ENCODE measurements at regions not wholly inside any gene's neighbourhood (a gene's known extent, or its start where the extent isn't known, plus 50 kb on each side); places are given as distances from the start of the nearest gene placed in this dataset.

GRCh38 chr6:125658759-125659431, 90.5 kb upstream of the HEY2 start:
- CTCF ChIA-PET = no interaction called here
- no peak for DNase-seq
- Mint-ChIP-seq H3K27me3 (ENCODE audit: low read depth) (peaks cover 9% of the 10 kb centered on the region), H3K4me1 (ENCODE audit: low read depth) (no peaks in the 10 kb centered on the region), H3K9me3 (no peaks in the 10 kb centered on the region), H3K36me3 (ENCODE audit: low read depth) (no peaks in the 10 kb centered on the region), H3K27ac (no peak overlapping the region), H3K4me3 (no peak overlapping the region)
- intact Hi-C loops (cut with micrococcal nuclease) = no loop called here

GRCh38 chr6:125659887-125660286, 89.5 kb upstream of the HEY2 start:
- Mint-ChIP-seq H3K9me3 (no peaks in the 10 kb centered on the region), H3K4me1 (ENCODE audit: low read depth) (no peaks in the 10 kb centered on the region), H3K36me3 (ENCODE audit: low read depth) (no peaks in the 10 kb centered on the region), H3K27ac (no peak overlapping the region), H3K27me3 (ENCODE audit: low read depth) (peaks cover 7% of the 10 kb centered on the region), H3K4me3 (no peak overlapping the region)
- intact Hi-C loops (cut with micrococcal nuclease) = no loop called here
- CTCF ChIA-PET = no interaction called here
- no peak for DNase-seq

- H3K27me3 Mint-ChIP-seq (ENCODE audit: low read depth) = no peaks in the 10 kb centered on the region
- CTCF ChIA-PET = no interaction called here
- no peak overlapping the region for H3K4me3 Mint-ChIP-seq
- no peaks in the 10 kb centered on the region for H3K9me3 Mint-ChIP-seq
- H3K27ac Mint-ChIP-seq = no peak overlapping the region
- H3K4me1 Mint-ChIP-seq (ENCODE audit: low read depth) = no peaks in the 10 kb centered on the region
- H3K36me3 Mint-ChIP-seq (ENCODE audit: low read depth) = no peaks in the 10 kb centered on the region
- intact Hi-C loops (cut with micrococcal nuclease) = no loop called here
- no peak for DNase-seq
These were observed 87.1 kb upstream of the HEY2 start for GRCh38 chr6:125662296-125662695.

GRCh38 chr6:125665295-125665814, 84.1 kb upstream of the HEY2 start:
- intact Hi-C loops (cut with micrococcal nuclease) = no loop called here
- Mint-ChIP-seq H3K4me3 (no peak overlapping the region), H3K27ac (no peak overlapping the region), H3K4me1 (ENCODE audit: low read depth) (no peaks in the 10 kb centered on the region), H3K9me3 (no peaks in the 10 kb centered on the region), H3K27me3 (ENCODE audit: low read depth) (peaks cover 4% of the 10 kb centered on the region), H3K36me3 (ENCODE audit: low read depth) (no peaks in the 10 kb centered on the region)
- CTCF ChIA-PET = no interaction called here
- DNase-seq = no peak

- intact Hi-C loops (cut with micrococcal nuclease) = no loop called here
- Mint-ChIP-seq H3K4me3 (no peak overlapping the region), H3K27me3 (ENCODE audit: low read depth) (peaks cover 8% of the 10 kb centered on the region), H3K27ac (no peak overlapping the region), H3K4me1 (ENCODE audit: low read depth) (no peaks in the 10 kb centered on the region), H3K36me3 (ENCODE audit: low read depth) (no peaks in the 10 kb centered on the region), H3K9me3 (no peaks in the 10 kb centered on the region)
- CTCF ChIA-PET = no interaction called here
- no peak for DNase-seq
These were observed 82.1 kb upstream of the HEY2 start for GRCh38 chr6:125667326-125667725.

GRCh38 chr6:125668071-125668470, 81.4 kb upstream of the HEY2 start:
- H3K4me3 Mint-ChIP-seq = no peak overlapping the region
- H3K36me3 Mint-ChIP-seq (ENCODE audit: low read depth) = no peaks in the 10 kb centered on the region
- CTCF ChIA-PET = no interaction called here
- intact Hi-C loops (cut with micrococcal nuclease) = no loop called here
- no peak for DNase-seq
- no peaks in the 10 kb centered on the region for H3K4me1 Mint-ChIP-seq (ENCODE audit: low read depth)
- peaks cover 8% of the 10 kb centered on the region for H3K27me3 Mint-ChIP-seq (ENCODE audit: low read depth)
- H3K9me3 Mint-ChIP-seq = no peaks in the 10 kb centered on the region
- no peak overlapping the region for H3K27ac Mint-ChIP-seq

- Mint-ChIP-seq H3K4me1 (ENCODE audit: low read depth) (no peaks in the 10 kb centered on the region), H3K36me3 (ENCODE audit: low read depth) (no peaks in the 10 kb centered on the region), H3K4me3 (no peak overlapping the region), H3K27me3 (ENCODE audit: low read depth) (peaks cover 13% of the 10 kb centered on the region), H3K27ac (no peak overlapping the region), H3K9me3 (no peaks in the 10 kb centered on the region)
- intact Hi-C loops (cut with micrococcal nuclease) = no loop called here
- CTCF ChIA-PET = no interaction called here
- DNase-seq = no peak
These were observed 78.9 kb upstream of the HEY2 start for GRCh38 chr6:125670568-125670967.

- Mint-ChIP-seq H3K4me1 (ENCODE audit: low read depth) (no peaks in the 10 kb centered on the region), H3K27ac (no peak overlapping the region), H3K36me3 (ENCODE audit: low read depth) (no peaks in the 10 kb centered on the region), H3K9me3 (no peaks in the 10 kb centered on the region), H3K4me3 (no peak overlapping the region), H3K27me3 (ENCODE audit: low read depth) (peaks cover 17% of the 10 kb centered on the region)
- no peak for DNase-seq
- CTCF ChIA-PET = no interaction called here
- intact Hi-C loops (cut with micrococcal nuclease) = no loop called here
These were observed 78.1 kb upstream of the HEY2 start for GRCh38 chr6:125671323-125671722.

GRCh38 chr6:125674230-125674629, 75.2 kb upstream of the HEY2 start:
- H3K36me3 Mint-ChIP-seq (ENCODE audit: low read depth) = no peaks in the 10 kb centered on the region
- H3K9me3 Mint-ChIP-seq = no peaks in the 10 kb centered on the region
- CTCF ChIA-PET = interaction anchor here (0.6 kb wide), 1 partner anchor 206 kb away, joined by 3 read pairs; no protein-coding TSS in a partner anchor
- H3K27ac Mint-ChIP-seq = no peak overlapping the region
- H3K4me3 Mint-ChIP-seq = no peak overlapping the region
- no peaks in the 10 kb centered on the region for H3K4me1 Mint-ChIP-seq (ENCODE audit: low read depth)
- H3K27me3 Mint-ChIP-seq (ENCODE audit: low read depth) = peaks cover 26% of the 10 kb centered on the region
- no peak for DNase-seq
- intact Hi-C loops (cut with micrococcal nuclease) = no loop called here

GRCh38 chr6:125678601-125679000, 70.8 kb upstream of the HEY2 start:
- no peak for DNase-seq
- intact Hi-C loops (cut with micrococcal nuclease) = no loop called here
- H3K27ac Mint-ChIP-seq = no peak overlapping the region
- CTCF ChIA-PET = no interaction called here
- H3K4me3 Mint-ChIP-seq = no peak overlapping the region
- no peaks in the 10 kb centered on the region for H3K9me3 Mint-ChIP-seq
- no peaks in the 10 kb centered on the region for H3K36me3 Mint-ChIP-seq (ENCODE audit: low read depth)
- peaks cover 36% of the 10 kb centered on the region for H3K27me3 Mint-ChIP-seq (ENCODE audit: low read depth)
- peaks cover 7% of the 10 kb centered on the region for H3K4me1 Mint-ChIP-seq (ENCODE audit: low read depth)

- intact Hi-C loops (cut with micrococcal nuclease) = no loop called here
These were observed 70.3 kb upstream of the HEY2 start for GRCh38 chr6:125679128-125679527.

GRCh38 chr6:125679651-125680050, 69.8 kb upstream of the HEY2 start:
- Mint-ChIP-seq H3K9me3 (no peaks in the 10 kb centered on the region), H3K4me3 (no peak overlapping the region), H3K27ac (no peak overlapping the region), H3K36me3 (ENCODE audit: low read depth) (no peaks in the 10 kb centered on the region), H3K4me1 (ENCODE audit: low read depth) (peaks cover 7% of the 10 kb centered on the region), H3K27me3 (ENCODE audit: low read depth) (peaks cover 32% of the 10 kb centered on the region)
- intact Hi-C loops (cut with micrococcal nuclease) = no loop called here
- no peak for DNase-seq
- CTCF ChIA-PET = interaction anchor here (0.6 kb wide), 1 partner anchor 368 kb away, joined by 3 read pairs; no protein-coding TSS in a partner anchor

More at GRCh38 chr6:125679128-125679527, 70.3 kb upstream of the HEY2 start:
- no peaks in the 10 kb centered on the region for H3K9me3 Mint-ChIP-seq
- H3K27ac Mint-ChIP-seq = no peak overlapping the region
- no peak for DNase-seq
- no peaks in the 10 kb centered on the region for H3K36me3 Mint-ChIP-seq (ENCODE audit: low read depth)
- peaks cover 36% of the 10 kb centered on the region for H3K27me3 Mint-ChIP-seq (ENCODE audit: low read depth)
- H3K4me3 Mint-ChIP-seq = no peak overlapping the region
- CTCF ChIA-PET = interaction anchor here (0.6 kb wide), 1 partner anchor 368 kb away, joined by 3 read pairs; no protein-coding TSS in a partner anchor
- peaks cover 7% of the 10 kb centered on the region for H3K4me1 Mint-ChIP-seq (ENCODE audit: low read depth)

GRCh38 chr6:125682939-125683338, 66.5 kb upstream of the HEY2 start:
- no peak for DNase-seq
- H3K4me1 Mint-ChIP-seq (ENCODE audit: low read depth) = peaks cover 7% of the 10 kb centered on the region
- H3K27me3 Mint-ChIP-seq (ENCODE audit: low read depth) = peaks cover 29% of the 10 kb centered on the region
- H3K9me3 Mint-ChIP-seq = peaks cover 2% of the 10 kb centered on the region
- CTCF ChIA-PET = no interaction called here
- intact Hi-C loops (cut with micrococcal nuclease) = no loop called here
- H3K36me3 Mint-ChIP-seq (ENCODE audit: low read depth) = no peaks in the 10 kb centered on the region
- no peak overlapping the region for H3K4me3 Mint-ChIP-seq
- H3K27ac Mint-ChIP-seq = no peak overlapping the region
